GM18858 (cell line): ENCODE measurements at regions not wholly inside any gene's neighbourhood (a gene's known extent, or its start where the extent isn't known, plus 50 kb on each side); places are given as distances from the start of the nearest gene placed in this dataset.
"Not testable (repeated sequence)": the region's sequence is repeated elsewhere in the genome, so short reads cannot be mapped to it uniquely, and the experiment has no call there.

Experiments used
- ATAC-seq: cut with Tn5 transposase; IDR thresholded peaks from one replicate; pipeline ENCODE4 v1.9.1; 2021; ENCODE audit not compliant: unreplicated experiment

DNA sequence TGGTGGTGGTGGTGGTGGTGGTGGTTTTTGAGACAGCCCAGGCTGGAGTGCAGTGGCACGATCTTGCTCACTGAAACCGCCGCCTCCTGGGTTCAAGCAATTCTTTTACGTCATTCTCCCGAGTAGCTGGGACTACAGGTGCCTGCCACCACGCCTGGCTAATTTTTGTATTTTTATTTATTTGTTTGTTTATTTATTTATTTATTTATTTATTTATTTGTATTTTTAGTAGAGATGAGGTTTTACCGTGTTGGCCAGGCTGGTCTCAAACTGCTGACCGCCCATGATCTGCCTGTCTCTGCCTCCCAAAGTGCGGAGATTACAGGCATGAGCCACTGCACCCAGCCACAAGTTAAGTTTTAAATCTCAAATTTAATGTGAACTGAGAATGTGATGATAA lies 126.5 kb downstream of the PCDH18 start:
- not testable (repeated sequence) for ATAC-seq

DNA sequence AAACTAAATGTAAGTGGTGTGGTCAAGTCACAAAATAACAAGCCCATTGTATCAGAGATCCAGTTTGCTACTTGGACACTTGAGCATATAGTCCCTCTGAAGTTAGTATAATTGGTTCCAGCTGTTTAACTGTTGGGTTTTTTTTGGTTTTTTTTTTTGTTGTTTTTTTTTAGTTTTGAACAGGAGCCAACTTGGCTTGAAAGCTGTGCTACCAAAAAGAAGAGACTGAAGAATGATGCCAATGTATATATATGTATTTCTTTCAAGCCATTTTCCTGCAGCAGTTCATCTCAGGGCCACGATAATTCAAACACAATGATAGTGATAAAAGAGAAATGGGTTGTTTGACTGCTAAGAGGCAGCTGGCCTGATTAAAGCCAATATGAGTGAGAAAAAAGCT lies 138.3 kb downstream of the PCDH18 start:
- no peak for ATAC-seq

DNA sequence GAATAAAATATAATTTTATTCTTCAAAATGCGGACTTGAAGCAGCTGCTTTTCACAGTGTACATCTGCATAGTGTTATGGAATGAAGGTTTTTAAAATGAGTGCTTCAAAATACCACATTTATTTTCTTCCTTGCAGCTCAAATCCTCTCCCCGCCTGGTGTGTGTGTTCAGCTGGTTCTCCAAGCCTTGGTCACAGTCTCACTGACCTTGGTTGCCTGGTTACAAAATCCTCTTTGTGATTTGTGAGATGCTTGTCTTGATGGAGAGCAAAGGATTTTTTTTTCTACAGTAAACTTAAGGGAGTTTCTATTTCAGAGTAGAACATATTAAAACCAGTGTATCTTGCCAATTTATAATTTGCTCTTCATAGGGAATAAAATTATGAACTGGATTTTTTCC lies 139.2 kb downstream of the PCDH18 start:
- no peak for ATAC-seq

DNA sequence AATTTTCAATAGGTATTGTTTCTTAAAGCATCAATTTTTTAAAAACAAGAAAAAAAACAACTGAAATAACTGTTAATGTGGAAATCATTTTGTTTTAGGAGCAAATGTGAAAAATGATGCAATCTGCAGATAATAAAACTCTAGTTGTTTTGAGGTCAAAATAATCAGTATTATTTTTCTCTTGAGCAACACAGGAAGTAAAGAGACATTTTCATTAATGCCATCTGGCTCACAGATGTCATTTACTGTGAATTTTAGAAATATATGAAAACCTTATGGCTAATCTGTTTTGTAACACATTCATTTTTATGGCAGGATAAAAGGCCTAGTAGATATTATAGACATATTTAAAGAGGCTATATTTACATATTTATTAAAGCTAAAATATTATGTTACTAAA lies 141.6 kb downstream of the PCDH18 start:
- ATAC-seq, result no peak

DNA sequence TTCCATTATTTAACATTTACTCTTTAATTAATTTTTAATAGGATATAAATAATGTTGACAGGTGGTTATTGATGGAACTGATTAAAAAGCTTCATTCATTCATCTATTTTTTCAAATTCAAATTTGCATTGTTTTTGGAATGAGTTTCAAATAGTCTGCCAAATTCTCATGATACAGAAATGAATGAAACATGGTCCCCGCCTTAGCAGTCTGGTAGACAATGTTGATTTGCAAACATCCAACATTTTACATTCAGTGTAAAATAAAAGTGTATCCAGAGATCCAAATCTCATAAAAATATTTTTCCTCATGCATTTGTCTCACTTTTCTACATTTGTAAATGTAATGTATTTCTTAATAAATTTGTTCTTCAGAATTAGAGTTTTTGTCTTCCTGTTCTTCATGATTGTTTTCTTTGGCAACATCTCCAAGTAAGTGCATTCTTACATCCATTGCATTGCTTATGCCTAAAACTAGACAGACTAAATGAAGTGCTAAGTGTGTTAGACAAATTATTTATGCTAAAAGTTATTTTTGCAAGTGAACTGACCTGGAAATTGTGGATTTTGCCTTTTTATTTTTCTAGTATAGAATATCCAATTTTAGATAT lies 142.3 kb downstream of the PCDH18 start:
- ATAC-seq, result no peak

DNA sequence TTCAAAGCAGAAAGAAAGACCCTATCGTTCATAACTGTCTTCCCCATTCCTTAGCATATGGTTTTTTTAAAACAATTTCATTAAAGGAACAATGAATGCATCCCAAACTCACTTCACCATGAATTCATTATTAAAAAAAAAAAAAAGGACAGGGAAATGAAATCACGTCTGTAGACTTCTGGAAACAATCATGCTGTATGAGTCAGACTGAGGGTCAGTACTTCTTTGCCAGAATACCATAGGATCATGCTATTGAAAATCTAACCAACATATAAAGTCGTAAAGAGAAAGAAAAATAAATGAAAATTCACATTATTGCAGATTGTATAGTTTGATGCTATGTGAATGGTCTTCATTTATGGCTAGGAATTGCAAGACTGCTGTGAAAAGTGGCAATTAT lies 144.4 kb downstream of the PCDH18 start:
- no peak for ATAC-seq

DNA sequence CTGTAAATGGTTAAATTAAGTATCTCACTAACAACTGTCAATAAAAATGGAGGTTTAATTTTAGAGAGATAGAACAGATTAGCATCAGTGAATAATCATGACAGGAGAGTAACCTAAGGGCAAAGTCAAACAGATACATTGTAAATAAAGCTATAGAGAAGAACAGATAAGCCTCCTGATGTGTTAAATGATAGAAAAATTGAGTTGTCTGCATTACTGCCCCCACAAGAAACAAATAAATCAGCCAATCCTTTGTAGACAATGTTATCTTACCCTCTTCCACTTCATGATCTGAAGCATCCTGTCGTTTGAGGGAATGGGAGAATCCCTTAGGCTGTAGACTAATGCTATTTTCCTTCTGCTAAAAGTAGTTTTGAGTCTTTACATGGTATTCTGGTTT lies 147.8 kb downstream of the PCDH18 start:
- no peak for ATAC-seq

DNA sequence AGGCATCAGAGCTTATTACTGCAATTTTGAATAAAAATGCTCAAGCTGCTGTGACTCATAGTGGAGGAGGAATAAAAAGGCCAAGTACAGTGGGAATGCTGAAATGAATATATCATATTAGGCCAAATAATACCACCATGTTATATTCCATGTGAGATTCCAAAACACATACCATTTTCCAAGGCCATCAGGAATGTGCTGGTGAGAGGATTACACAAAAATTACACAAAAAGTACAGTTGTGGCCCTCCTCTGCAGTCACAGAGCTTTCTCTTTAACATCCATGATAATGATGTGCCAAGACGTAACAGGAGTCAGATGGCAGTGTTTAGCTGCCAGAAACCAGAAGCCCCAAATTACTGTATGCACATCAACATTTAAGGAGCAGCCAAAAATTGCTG lies 153.5 kb downstream of the PCDH18 start:
- no peak for ATAC-seq

DNA sequence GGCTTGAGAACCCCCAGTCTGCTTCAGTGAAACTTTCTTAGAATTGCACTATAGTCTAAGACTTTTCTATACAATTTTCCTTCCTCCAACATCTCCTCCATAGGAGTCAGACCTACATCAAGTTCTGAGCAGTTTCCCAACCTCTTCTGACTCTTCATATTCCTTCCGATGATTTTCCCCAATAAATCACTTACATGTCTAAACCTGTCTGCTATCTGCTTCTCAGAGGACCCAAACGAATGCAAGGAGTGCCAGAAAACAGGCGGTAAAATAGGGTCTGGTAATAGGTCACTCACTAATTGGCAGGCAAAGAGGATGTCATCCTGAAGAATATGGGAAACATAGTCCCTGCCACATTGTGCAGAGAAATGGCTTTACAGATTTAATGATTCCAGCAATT lies 153.9 kb downstream of the PCDH18 start:
- ATAC-seq, result no peak

DNA sequence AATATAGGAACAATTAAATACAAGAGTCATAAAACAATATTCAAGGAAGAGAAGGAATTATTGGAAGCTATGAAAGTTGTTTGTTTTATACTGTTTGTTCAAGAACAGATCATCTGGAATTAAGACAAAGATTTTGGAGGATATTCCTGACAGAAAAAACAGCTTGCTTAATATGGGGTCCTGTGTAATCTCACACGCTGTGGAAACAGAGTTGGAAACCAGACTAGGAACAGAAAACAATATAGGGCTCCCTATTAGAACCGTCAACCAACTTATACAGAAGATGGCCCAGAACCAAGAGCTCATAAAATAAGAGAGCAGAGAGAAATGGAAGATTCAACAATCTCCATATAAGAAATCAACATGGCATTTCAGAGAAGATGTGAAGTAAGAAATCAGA lies 156.0 kb downstream of the PCDH18 start:
- no peak for ATAC-seq

DNA sequence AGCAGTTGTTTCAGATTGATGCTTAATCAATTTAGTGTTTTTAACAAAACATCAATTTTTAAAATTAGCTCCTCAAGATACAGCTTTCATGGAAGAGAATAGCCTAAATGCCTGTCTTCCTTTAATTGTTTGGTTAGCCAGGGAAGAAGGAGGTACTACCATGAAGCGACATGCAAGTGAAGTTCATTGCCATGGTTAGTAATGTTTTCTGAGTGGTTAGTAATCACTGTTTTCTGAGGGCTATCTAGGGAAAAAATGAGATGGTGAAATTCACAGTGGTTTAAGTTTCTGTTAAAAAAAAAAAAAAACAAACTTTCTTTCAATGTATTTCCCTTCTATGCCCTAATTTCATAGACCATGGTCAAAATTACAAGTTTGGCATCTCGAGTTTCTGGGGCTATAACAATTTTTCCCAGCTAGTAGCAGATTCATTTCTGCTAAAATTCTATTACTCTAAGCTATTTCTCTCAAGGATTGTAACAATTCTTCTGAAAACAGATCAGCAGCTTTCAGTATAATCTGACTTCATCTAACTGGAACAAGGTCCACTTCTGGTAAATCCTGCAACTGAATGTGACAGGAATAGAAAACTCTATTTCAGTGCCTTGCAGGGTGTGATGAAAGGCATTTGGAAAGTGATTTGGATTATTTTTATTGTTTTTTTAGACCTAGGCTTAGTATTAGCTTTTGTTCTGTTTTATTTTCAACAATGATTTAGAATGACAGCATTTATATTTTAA lies 157.0 kb downstream of the PCDH18 start:
- ATAC-seq, result no peak

DNA sequence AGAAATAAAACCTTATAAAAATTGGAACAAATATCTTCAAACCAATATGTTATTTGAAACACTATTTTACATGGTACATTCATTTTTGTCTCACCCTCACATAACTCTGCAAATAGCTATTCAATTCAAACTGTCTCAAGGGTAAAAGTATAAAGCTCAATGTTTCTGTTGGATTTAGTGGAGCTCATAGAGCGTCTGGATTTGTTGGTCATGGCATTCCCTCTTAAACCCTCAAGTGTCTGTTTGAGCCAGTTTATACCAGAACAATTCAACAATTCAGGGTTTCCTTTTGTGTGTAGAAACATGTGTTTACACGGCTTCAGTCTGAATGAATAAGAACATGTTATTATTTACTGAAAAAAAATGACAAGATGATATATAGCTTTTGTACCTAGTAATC lies 161.6 kb downstream of the PCDH18 start:
- no peak for ATAC-seq

DNA sequence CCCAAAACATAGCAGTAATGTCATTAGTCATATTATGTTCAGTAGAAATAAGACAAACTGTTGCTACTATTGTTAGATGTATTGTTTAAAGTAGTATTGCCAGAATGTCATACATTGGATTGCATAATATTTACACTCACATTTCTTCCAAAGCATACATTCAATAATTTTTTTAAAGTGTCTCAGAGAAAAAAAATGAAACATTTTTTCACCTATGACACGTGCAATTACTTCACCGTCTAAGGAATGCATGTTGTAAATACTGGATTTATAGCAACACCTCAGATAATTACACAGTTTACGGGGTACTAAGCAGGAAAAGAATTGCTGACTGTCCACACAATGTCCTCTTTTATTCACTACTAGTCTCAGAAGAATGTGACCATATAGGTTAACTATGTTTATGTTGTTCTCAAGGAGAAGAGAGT lies 162.1 kb downstream of the PCDH18 start:
- no peak for ATAC-seq

DNA sequence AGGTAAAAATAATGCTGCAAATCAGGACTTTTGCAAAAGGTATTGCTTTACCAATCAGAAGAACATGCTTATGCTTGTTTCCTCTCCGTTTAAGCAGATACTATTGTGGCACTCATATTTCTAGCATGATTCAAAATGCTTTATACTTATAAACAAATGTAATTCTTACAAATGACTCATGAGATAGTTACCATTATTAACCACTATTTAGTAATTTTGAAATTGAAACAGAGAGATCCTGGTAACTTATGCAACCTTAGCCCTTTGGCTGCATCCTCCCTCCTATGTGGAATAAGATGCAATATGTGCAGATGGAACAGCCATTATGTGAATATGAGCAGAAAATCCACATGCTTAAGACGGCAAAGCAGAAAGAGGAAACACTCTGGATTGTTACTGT lies 164.7 kb downstream of the PCDH18 start:
- no peak for ATAC-seq

DNA sequence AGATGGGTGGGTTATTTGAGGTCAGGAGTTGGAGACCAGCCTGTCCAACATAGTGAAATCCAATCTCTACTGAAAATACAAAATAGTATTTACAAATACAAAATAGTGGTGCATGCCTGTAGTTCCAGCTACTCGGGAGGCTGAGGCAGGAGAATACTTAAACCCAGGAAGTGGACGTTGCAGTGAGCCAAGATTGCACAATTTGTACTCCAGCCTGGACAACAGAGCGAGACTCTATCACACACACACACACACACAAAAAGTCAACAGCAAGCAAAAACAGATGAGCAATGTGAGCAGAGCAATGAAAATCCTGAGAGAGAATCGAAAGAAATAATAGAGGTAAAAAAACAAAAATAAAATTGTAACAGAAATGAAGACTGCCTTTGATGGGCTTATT lies 168.8 kb downstream of the PCDH18 start:
- ATAC-seq, result no peak

DNA sequence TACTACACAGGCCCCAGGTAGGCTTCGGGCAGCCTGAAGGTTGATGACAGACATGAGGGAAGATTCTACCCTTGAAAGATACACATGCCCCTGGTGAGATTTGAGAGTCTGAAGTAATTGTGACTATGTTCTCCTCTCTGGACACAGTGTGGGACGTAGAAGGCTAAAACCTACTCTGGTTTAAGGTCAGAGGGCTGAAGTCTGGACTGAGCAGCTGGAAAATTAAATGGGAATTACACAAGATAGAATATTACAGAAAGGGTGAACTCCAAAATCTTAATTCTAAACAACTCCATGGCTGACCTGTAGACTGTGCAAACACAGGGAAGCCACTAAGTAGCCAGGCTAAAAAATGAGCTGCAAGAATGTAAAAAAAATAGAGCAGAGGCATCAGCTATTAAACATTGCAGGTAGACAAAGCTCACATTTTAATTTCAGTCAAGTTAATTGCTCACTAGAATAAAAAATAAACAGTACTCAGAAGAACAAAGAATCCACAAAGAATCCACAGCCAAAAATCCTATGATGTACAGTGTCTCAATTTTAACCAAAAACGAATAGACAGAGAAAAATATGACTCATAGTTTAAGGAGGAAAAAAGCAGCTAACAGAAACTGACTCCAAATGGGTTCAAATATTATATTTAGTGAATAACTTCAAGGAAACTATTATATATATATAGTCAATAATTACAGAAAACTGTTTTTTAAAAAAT lies 170.4 kb downstream of the PCDH18 start:
- no peak for ATAC-seq

DNA sequence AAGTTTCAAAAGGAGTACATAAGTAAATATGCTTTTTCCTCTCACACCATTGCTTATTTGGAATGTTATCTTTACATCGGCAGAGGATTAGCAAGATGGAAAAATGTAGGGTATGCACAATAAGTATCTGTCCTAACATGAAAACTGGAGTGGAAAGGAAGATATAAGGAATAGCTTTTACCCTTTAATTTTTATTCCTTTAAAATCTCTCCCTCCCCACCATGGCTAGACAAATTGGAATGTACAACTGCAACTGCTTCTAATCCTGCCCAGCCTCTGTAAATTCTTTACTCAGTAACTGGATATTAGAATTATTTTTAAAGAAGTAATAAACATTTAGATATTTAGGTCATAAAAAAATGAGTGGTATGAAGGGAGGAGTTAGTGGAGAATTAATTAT lies 171.5 kb downstream of the PCDH18 start:
- no peak for ATAC-seq

DNA sequence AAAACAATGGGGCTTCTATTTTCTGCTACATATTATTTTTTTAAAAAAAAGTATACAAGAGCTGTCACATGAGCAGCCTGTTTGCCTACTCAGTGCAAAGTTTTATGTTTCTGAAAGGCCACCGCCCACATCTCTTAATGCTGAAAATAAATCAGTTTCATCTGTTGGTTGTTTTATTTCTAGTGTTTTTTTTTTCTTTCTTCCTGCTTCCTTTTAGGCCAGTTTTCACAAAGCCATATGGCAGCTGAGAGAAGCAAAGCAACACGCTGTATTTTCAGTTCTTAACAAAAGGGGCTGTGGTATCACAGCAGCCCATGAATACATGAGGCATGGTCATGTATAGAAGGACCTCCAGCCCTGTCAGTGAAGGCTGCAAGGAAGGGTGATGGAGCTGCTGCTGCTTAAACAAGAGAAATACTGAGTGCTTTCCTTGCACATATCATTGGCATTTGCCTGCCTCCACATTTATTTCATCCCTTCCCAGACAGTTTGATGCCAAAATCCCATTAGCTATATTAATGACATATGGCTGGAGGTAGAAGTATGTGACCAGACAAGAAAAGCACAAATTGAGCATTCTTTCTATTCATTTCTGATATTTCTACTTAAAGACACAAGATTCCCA lies 172.5 kb downstream of the PCDH18 start:
- ATAC-seq, result no peak

DNA sequence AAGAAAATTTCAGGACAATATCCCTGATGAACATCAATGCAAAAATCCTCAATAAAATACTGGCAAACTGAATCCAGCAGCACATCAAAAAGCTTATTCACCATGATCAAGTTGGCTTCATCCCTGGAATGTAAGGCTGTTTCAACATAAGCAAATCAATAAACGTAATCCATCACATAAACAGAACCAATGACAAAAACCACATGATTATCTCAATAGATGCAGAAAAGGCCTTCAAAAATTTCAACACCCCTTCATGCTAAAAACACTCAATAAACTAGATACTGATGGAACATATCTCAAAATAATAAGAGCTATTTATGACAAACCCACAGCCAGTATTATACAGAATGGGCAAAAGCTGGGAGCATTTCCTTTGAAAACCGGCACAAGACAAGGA lies 177.7 kb downstream of the PCDH18 start:
- not testable (repeated sequence) for ATAC-seq

DNA sequence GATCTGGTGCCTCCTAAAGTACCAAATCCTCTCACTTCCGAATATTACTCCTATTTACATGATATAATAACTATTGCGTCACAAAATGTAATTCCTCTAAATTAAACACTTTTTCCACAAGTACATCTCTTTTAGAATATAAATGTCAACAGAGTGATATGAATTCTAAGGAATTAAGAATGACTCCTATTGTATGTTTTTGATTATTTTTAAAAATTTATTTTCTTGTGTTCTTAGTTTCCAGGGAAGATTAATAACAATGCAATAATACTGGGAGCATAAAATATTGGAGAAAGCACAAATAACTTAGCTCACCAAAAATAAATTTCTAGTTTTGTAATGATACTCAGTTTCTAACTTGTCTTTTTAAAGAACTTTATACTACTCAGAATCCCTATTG lies 184.9 kb downstream of the PCDH18 start:
- ATAC-seq, result no peak

DNA sequence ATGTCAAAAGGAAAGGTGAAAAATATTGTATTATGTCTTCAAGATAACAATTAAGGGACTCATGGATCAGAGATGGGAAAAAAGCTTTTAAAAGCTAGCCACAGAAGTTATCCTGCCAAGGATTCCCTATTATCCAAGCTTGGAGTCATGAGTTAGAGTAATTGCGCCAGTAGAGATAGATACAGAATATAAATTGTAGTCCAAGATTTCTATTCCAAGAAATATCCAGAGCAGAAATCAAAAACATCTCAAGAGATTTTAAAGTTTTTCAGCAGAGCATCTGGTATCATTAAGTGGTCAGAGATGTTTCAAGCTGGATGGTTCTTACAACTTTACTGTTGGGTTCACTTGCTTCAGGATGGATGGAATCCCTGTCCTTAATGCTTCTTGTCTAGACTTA lies 186.7 kb downstream of the PCDH18 start:
- no peak for ATAC-seq

DNA sequence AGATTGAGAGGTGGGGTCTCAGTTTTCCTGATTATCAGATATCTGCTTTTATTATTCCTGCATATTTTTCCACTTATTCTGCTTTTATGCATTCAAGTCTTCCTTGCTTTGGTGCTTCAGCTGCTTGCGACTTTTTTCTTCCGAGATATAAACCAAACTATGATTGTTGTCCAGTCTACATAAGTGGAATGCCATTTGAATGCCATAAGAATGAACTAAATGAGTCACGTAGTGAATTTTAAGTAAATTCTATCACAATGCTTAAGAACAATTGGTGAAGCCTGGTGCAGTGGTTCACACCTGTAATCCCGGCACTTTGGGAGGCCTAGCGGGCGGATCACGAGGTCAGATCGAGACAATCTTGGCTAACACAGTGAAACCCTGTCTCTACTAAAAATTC lies 189.1 kb downstream of the PCDH18 start:
- no peak for ATAC-seq
